ENCODE measurements at regions not wholly inside any gene's neighbourhood (a gene's known extent, or its start where the extent isn't known, plus 50 kb on each side); places are given as distances from the start of the nearest gene placed in this dataset.
"Not testable (repeated sequence)": the region's sequence is repeated elsewhere in the genome, so short reads cannot be mapped to it uniquely, and the experiment has no call there.

DNA sequence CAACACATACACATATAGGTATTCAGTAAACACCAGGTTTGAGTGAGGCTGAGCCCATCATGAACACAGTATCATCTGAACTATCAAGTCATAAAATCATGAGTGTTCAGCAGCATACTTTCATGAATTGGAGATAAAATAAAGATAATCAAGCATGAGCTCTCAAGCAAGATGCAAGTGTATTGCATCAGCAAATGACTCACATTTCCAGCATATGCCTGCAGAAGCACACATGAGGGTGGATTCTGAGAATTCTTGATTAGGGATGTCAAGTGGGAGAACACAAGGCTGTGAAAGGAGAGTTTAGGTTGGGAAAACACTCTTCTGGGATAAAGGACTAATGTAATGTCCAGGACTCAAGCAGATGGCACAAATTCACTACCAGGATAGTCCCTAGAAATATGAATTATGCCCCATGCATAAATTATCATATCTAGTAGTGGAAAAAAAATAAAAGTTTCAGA, 299.2 kb downstream of the SRGAP2C start:
- Histone ChIP-seq H3F3A (ENCODE audit: low read depth) (no peaks in the 10 kb centered on the region), H3K27me3 (ENCODE audit: insufficient read depth, low read length, poor library complexity, severe bottlenecking) (no peaks in the 10 kb centered on the region), H3K9me2 (replicated peaks; ENCODE audit: low read depth, low read length) (no peaks in the 10 kb centered on the region), H3K4me3 (ENCODE audit: low read length, poor library complexity, severe bottlenecking) (no peak overlapping the region), H3K4me2 (ENCODE audit: low read depth, low read length, poor library complexity, severe bottlenecking) (no peak overlapping the region), H3K9me3 (ENCODE audit: insufficient read depth, low read depth, low read length) (peaks cover 12% of the 10 kb centered on the region; the same call in 1 of the 2 replicates), H3K9ac (ENCODE audit: low read depth, low read length, poor library complexity, severe bottlenecking) (no peak overlapping the region), H3K4me1 (ENCODE audit: insufficient read depth, low read length, poor library complexity, severe bottlenecking) (no peaks in the 10 kb centered on the region), H3K36me3 (ENCODE audit: insufficient read depth, low read length) (no peaks in the 10 kb centered on the region), H2AFZ (ENCODE audit: low read length) (no peak overlapping the region), H3K79me2 (ENCODE audit: insufficient read depth, low read length) (no peaks in the 10 kb centered on the region), H4K20me1 (ENCODE audit: insufficient read depth, low read length, poor library complexity, severe bottlenecking) (no peaks in the 10 kb centered on the region)
- TF ChIP-seq EZH2phosphoT487 (IDR thresholded peaks at IDR 0.05; ENCODE audit: borderline replicate concordance), result no peak
- TF ChIP-seq, protein P1, sequence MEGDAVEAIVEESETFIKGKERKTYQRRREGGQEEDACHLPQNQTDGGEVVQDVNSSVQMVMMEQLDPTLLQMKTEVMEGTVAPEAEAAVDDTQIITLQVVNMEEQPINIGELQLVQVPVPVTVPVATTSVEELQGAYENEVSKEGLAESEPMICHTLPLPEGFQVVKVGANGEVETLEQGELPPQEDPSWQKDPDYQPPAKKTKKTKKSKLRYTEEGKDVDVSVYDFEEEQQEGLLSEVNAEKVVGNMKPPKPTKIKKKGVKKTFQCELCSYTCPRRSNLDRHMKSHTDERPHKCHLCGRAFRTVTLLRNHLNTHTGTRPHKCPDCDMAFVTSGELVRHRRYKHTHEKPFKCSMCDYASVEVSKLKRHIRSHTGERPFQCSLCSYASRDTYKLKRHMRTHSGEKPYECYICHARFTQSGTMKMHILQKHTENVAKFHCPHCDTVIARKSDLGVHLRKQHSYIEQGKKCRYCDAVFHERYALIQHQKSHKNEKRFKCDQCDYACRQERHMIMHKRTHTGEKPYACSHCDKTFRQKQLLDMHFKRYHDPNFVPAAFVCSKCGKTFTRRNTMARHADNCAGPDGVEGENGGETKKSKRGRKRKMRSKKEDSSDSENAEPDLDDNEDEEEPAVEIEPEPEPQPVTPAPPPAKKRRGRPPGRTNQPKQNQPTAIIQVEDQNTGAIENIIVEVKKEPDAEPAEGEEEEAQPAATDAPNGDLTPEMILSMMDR (conservative IDR thresholded peaks at IDR 0.05; ENCODE audit: low read length), result no peak

DNA sequence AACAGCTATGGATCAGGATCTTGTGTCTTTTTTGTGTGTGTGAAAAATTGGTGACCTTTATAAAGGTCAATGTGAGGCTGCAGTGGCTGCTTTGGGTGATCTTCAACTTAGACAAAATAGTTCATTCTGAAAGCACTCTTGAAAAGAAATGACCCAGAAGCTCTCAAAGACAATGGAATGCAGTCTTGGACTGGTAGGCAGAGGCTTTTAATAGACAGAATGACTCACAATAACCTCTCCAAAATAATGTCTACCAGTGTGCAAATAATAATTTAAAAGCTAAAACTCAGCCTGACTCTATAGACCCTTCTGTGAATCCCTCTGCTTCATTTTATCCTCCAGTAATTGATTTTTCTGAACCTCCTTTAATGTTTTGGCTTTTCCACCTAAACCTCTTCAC, 310.0 kb downstream of the SRGAP2C start:
- not testable (repeated sequence) for H3K79me2 ChIP-seq (ENCODE audit: insufficient read depth, low read length); H4K20me1 ChIP-seq (ENCODE audit: insufficient read depth, low read length, poor library complexity, severe bottlenecking); H3K4me3 ChIP-seq (ENCODE audit: low read length, poor library complexity, severe bottlenecking); H3K4me1 ChIP-seq (ENCODE audit: insufficient read depth, low read length, poor library complexity, severe bottlenecking); H3K36me3 ChIP-seq (ENCODE audit: insufficient read depth, low read length); H3K9me2 ChIP-seq (replicated peaks; ENCODE audit: low read depth, low read length); H3F3A ChIP-seq (ENCODE audit: low read depth); H3K9ac ChIP-seq (ENCODE audit: low read depth, low read length, poor library complexity, severe bottlenecking); H3K9me3 ChIP-seq (ENCODE audit: insufficient read depth, low read depth, low read length); H3K4me2 ChIP-seq (ENCODE audit: low read depth, low read length, poor library complexity, severe bottlenecking); H2AFZ ChIP-seq (ENCODE audit: low read length); H3K27me3 ChIP-seq (ENCODE audit: insufficient read depth, low read length, poor library complexity, severe bottlenecking)

DNA sequence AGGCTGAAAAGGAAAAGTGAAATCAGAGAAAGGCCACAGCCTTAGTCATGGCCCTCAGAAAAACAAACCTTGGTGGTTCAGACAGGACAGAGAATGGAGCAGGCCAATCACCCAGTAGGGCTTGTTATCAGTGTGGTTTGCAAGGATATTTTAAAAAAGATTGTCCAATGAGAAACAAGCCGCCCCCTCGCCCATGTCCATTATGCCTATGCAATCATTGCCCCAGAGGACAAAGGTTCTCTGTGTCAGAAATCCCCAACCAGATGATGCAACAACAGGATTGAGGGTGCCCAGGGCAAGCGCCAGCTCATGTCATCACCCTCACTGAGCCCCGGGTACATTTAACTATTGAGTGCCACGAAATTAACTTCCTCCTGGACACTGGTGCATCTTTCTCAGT, 326.7 kb downstream of the SRGAP2C start:
- not testable (repeated sequence) for H2AFZ ChIP-seq (ENCODE audit: low read length); H3K9me3 ChIP-seq (ENCODE audit: insufficient read depth, low read depth, low read length); H3K9ac ChIP-seq (ENCODE audit: low read depth, low read length, poor library complexity, severe bottlenecking); H3F3A ChIP-seq (ENCODE audit: low read depth); H3K79me2 ChIP-seq (ENCODE audit: insufficient read depth, low read length); H3K9me2 ChIP-seq (replicated peaks; ENCODE audit: low read depth, low read length); H3K4me2 ChIP-seq (ENCODE audit: low read depth, low read length, poor library complexity, severe bottlenecking); H4K20me1 ChIP-seq (ENCODE audit: insufficient read depth, low read length, poor library complexity, severe bottlenecking); H3K4me3 ChIP-seq (ENCODE audit: low read length, poor library complexity, severe bottlenecking); H3K36me3 ChIP-seq (ENCODE audit: insufficient read depth, low read length); H3K27me3 ChIP-seq (ENCODE audit: insufficient read depth, low read length, poor library complexity, severe bottlenecking)
- peaks cover 10% of the 10 kb centered on the region for H3K4me1 ChIP-seq (ENCODE audit: insufficient read depth, low read length, poor library complexity, severe bottlenecking)

DNA sequence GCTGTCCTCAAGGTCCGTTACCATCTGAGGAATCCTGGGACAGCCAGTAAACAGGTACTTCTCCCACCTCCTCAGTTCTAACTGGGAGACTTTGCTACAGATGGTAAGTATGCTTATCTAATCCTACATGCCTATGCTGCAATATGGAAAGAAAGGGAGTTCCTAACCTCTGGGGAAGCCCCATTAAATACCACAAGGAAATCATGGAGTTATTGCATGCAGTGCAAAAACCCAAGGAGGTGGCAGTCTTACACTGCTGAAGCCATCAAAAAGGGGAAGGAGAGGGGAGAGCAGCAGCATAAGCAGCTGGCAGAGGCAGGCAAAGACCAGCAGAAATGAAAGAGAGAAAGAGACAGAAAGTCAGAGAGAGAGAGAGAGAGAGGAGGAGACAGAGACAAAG, 327.1 kb downstream of the SRGAP2C start:
- not testable (repeated sequence) for H3K4me3 ChIP-seq (ENCODE audit: low read length, poor library complexity, severe bottlenecking); H3K9me2 ChIP-seq (replicated peaks; ENCODE audit: low read depth, low read length); H3K4me2 ChIP-seq (ENCODE audit: low read depth, low read length, poor library complexity, severe bottlenecking); H4K20me1 ChIP-seq (ENCODE audit: insufficient read depth, low read length, poor library complexity, severe bottlenecking); H3K36me3 ChIP-seq (ENCODE audit: insufficient read depth, low read length); H3K9me3 ChIP-seq (ENCODE audit: insufficient read depth, low read depth, low read length); H3K27me3 ChIP-seq (ENCODE audit: insufficient read depth, low read length, poor library complexity, severe bottlenecking); H3F3A ChIP-seq (ENCODE audit: low read depth); H3K9ac ChIP-seq (ENCODE audit: low read depth, low read length, poor library complexity, severe bottlenecking); H3K79me2 ChIP-seq (ENCODE audit: insufficient read depth, low read length); H2AFZ ChIP-seq (ENCODE audit: low read length)
- peaks cover 12% of the 10 kb centered on the region for H3K4me1 ChIP-seq (ENCODE audit: insufficient read depth, low read length, poor library complexity, severe bottlenecking)

DNA sequence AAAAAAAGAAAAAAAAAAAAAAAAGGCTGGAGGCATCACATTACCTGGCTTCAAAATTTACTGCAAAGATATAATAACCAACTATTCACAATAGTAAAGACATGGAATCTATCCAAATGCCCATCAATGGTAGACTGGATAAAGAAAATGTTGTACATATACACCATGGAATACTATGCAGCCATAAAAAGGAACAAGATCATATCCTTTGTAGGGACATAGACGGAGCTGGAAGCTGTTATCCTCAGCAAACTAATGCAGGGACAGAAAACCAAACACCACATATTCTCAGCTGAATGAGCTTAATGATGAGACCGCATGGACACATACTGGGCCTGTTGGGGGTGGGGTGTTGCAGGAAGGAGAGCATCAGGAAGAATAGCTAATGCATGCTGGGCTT, 330.5 kb downstream of the SRGAP2C start:
- H4K20me1 ChIP-seq (ENCODE audit: insufficient read depth, low read length, poor library complexity, severe bottlenecking), result no peaks in the 10 kb centered on the region
- H2AFZ ChIP-seq (ENCODE audit: low read length), result no peak overlapping the region
- peaks cover 35% of the 10 kb centered on the region for H3K4me1 ChIP-seq (ENCODE audit: insufficient read depth, low read length, poor library complexity, severe bottlenecking)
- no peak overlapping the region for H3K4me2 ChIP-seq (ENCODE audit: low read depth, low read length, poor library complexity, severe bottlenecking)
- H3K4me3 ChIP-seq (ENCODE audit: low read length, poor library complexity, severe bottlenecking), result no peak overlapping the region
- no peaks in the 10 kb centered on the region for H3K9me2 ChIP-seq (replicated peaks; ENCODE audit: low read depth, low read length)
- H3K79me2 ChIP-seq (ENCODE audit: insufficient read depth, low read length), result peaks cover 21% of the 10 kb centered on the region
- no peak for TF ChIP-seq EZH2phosphoT487 (IDR thresholded peaks at IDR 0.05; ENCODE audit: borderline replicate concordance)
- TF ChIP-seq, protein P1 (conservative IDR thresholded peaks at IDR 0.05; ENCODE audit: low read length), result no peak
- no peaks in the 10 kb centered on the region for H3K27me3 ChIP-seq (ENCODE audit: insufficient read depth, low read length, poor library complexity, severe bottlenecking)
- no peaks in the 10 kb centered on the region for H3K9me3 ChIP-seq (ENCODE audit: insufficient read depth, low read depth, low read length)
- H3F3A ChIP-seq (ENCODE audit: low read depth), result no peaks in the 10 kb centered on the region; the same call in 1 of the 2 replicates
- H3K36me3 ChIP-seq (ENCODE audit: insufficient read depth, low read length), result no peaks in the 10 kb centered on the region
- no peak overlapping the region for H3K9ac ChIP-seq (ENCODE audit: low read depth, low read length, poor library complexity, severe bottlenecking)

Data from Loucy (cell line).